ENCODE measurements at regions not wholly inside any gene's neighbourhood (a gene's known extent, or its start where the extent isn't known, plus 50 kb on each side); places are given as distances from the start of the nearest gene placed in this dataset.

DNA sequence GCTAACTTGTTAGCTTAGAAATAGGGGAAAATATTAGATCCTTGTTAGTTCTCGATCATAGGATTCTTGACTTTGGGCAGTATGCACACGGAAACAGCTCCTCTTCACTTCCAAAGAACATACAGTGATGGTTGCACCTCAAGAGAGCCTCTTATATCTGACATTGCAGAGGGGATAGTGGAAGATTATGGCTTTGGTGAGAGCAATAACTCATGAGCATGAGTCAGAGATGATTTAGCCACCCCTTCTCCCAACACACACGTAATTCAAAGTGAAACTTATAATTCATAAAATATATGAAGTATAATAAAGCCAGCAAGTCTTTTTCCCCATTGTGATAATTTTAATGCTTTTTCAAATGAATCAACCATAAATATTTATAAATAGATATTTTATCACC, 683.7 kb downstream of the POM121L12 start:
- Histone ChIP-seq H3K36me3 (ENCODE audit: low read depth) (no peaks in the 10 kb centered on the region), H3K4me3 (no peak overlapping the region), H3F3A (ENCODE audit: insufficient read depth, low read depth) (no peaks in the 10 kb centered on the region), H4K20me1 (ENCODE audit: insufficient read depth) (no peaks in the 10 kb centered on the region), H2AFZ (no peak overlapping the region), H3K9me2 (ENCODE audit: insufficient read depth) (0 out of 2 replicates have a peak, but pooled peaks cover 6% of the 10 kb centered on the region), H3K27ac (no peak overlapping the region), H3K27me3 (ENCODE audit: insufficient read depth, low read depth) (no peaks in the 10 kb centered on the region), H3K79me2 (ENCODE audit: low read depth) (no peaks in the 10 kb centered on the region), H3K9me3 (ENCODE audit: insufficient read depth, low read depth) (no peaks in the 10 kb centered on the region), H3K4me2 (no peak overlapping the region), H3K4me1 (replicated peaks; ENCODE audit: insufficient read depth) (no peaks in the 10 kb centered on the region)
- CTCF ChIA-PET = no interaction called here
- no peak for DNase-seq
- BruUV-seq (replicated peaks) = no TSS peak
- intact Hi-C loops (cut with micrococcal nuclease; ENCODE audit: unreplicated experiment) = no loop called here
- no peak for TF ChIP-seq EZH2 (IDR thresholded peaks at IDR 0.05; ENCODE audit: low read depth)
- TF ChIP-seq, protein P1, sequence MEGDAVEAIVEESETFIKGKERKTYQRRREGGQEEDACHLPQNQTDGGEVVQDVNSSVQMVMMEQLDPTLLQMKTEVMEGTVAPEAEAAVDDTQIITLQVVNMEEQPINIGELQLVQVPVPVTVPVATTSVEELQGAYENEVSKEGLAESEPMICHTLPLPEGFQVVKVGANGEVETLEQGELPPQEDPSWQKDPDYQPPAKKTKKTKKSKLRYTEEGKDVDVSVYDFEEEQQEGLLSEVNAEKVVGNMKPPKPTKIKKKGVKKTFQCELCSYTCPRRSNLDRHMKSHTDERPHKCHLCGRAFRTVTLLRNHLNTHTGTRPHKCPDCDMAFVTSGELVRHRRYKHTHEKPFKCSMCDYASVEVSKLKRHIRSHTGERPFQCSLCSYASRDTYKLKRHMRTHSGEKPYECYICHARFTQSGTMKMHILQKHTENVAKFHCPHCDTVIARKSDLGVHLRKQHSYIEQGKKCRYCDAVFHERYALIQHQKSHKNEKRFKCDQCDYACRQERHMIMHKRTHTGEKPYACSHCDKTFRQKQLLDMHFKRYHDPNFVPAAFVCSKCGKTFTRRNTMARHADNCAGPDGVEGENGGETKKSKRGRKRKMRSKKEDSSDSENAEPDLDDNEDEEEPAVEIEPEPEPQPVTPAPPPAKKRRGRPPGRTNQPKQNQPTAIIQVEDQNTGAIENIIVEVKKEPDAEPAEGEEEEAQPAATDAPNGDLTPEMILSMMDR (conservative IDR thresholded peaks at IDR 0.05) = no peak
- POLR2A ChIA-PET (ENCODE audit: unreplicated experiment) = no interaction called here

DNA sequence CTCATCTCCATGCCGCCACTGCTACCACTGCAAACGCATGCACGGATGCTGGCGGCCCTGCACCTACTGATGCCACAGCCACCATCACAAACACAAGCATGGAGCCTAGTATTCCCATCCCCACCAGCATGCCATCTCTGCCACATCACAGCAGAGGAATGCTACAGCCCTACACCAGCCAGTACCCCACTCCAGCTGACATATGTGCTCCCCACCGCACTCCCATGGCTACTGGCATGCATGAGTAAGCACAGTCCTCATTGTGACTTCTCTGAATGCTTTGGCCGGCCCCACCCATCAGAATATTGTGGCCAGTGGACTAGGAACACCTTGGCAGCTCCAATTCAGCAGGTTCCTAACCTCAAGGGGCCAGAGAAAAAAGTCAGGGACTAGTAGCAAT, 705.5 kb downstream of the POM121L12 start:
- Histone ChIP-seq H4K20me1 (ENCODE audit: insufficient read depth) (no peaks in the 10 kb centered on the region; the same call in 1 of the 2 replicates), H3K36me3 (ENCODE audit: low read depth) (no peaks in the 10 kb centered on the region), H3K4me1 (replicated peaks; ENCODE audit: insufficient read depth) (no peaks in the 10 kb centered on the region), H3K9me3 (ENCODE audit: insufficient read depth, low read depth) (no peaks in the 10 kb centered on the region), H3K27me3 (ENCODE audit: insufficient read depth, low read depth) (no peaks in the 10 kb centered on the region), H3K9me2 (ENCODE audit: insufficient read depth) (peaks cover 7% of the 10 kb centered on the region; the same call in 1 of the 2 replicates), H3K4me2 (no peak overlapping the region), H3K79me2 (ENCODE audit: low read depth) (no peaks in the 10 kb centered on the region), H3F3A (ENCODE audit: insufficient read depth, low read depth) (no peaks in the 10 kb centered on the region), H2AFZ (no peak overlapping the region), H3K4me3 (no peak overlapping the region), H3K27ac (no peak overlapping the region)
- TF ChIP-seq, protein P1 (conservative IDR thresholded peaks at IDR 0.05) = no peak
- ChIA-PET CTCF (no interaction called here), POLR2A (ENCODE audit: unreplicated experiment) (interaction anchor here (0.6 kb wide), 1 partner anchor 65 kb away, joined by 5 read pairs; no protein-coding TSS in a partner anchor)
- no TSS peak for BruUV-seq (replicated peaks)
- DNase-seq = no peak
- intact Hi-C loops (cut with micrococcal nuclease; ENCODE audit: unreplicated experiment) = no loop called here

DNA sequence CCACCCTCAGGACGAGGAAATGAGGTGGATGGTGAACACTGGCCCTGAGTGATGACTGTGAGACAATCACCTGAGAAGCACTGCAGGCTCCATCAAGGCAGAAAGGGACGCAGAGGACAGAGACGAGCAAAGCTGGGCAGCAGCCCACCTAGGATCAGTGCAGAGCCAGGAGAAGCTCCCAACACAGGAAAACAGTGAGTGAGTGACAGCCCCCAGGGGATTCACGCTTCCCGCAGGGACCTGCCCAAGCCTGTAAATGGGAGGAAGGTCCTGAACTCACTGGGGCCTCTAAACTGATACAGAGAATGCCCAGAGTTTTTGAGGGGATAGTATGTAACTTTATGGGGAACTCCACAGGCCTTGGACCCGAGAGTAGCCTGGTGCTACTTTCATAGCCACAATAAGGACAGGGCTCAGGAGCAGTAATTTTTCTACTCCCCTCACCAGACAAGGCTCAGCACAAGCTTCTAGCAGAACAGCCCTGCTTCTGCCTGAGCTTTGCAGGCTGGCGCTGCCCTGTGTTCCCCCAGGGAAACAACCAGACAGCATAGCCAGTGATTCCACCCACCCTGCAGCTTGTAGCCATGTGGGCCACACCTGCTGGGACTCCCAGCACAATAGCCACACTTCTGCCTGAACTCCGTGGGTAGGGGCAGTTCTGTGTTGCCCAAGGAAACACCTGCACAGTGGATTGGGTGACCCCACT, 708.4 kb downstream of the POM121L12 start:
- intact Hi-C loops (cut with micrococcal nuclease; ENCODE audit: unreplicated experiment) = no loop called here
- H4K20me1 ChIP-seq (ENCODE audit: insufficient read depth) = peaks cover 4% of the 10 kb centered on the region; the same call in 1 of the 2 replicates
- no peaks in the 10 kb centered on the region for H3K4me1 ChIP-seq (replicated peaks; ENCODE audit: insufficient read depth)
- no TSS peak for BruUV-seq (replicated peaks)
- no peak overlapping the region for H3K4me3 ChIP-seq
- 0 out of 2 replicates have a peak, but pooled peaks cover 7% of the 10 kb centered on the region for H3K9me2 ChIP-seq (ENCODE audit: insufficient read depth)
- H2AFZ ChIP-seq = no peak overlapping the region
- no peaks in the 10 kb centered on the region for H3K79me2 ChIP-seq (ENCODE audit: low read depth)
- no peaks in the 10 kb centered on the region for H3K36me3 ChIP-seq (ENCODE audit: low read depth)
- H3K27me3 ChIP-seq (ENCODE audit: insufficient read depth, low read depth) = no peaks in the 10 kb centered on the region
- H3K27ac ChIP-seq = no peak overlapping the region
- POLR2A ChIA-PET (ENCODE audit: unreplicated experiment) = no interaction called here
- no peak for DNase-seq
- H3F3A ChIP-seq (ENCODE audit: insufficient read depth, low read depth) = no peaks in the 10 kb centered on the region
- no peak overlapping the region for H3K4me2 ChIP-seq
- H3K9me3 ChIP-seq (ENCODE audit: insufficient read depth, low read depth) = no peaks in the 10 kb centered on the region
- CTCF ChIA-PET = interaction anchor here (0.8 kb wide), 1 partner anchor 24 kb away, joined by 5 read pairs; no protein-coding TSS in a partner anchor
- TF ChIP-seq EZH2 (IDR thresholded peaks at IDR 0.05; ENCODE audit: low read depth) = no peak
- TF ChIP-seq, protein P1 (conservative IDR thresholded peaks at IDR 0.05) = no peak
